Left lobe of liver (tissue), 2 donors: ENCODE measurements at regions not wholly inside any gene's neighbourhood (a gene's known extent, or its start where the extent isn't known, plus 50 kb on each side); places are given as distances from the start of the nearest gene placed in this dataset.

Experiments
- ATAC-seq: fragments of 200-7000 bp; cut with Tn5 transposase; one replicate; pipeline ENCODE4 v1.9.1; 2020; ENCODE audit warnings: mild to moderate bottlenecking, moderate library complexity
- DNase-seq: peaks from one replicate; pipeline ENCODE4 v3.0.0-alpha.2; 2020; ENCODE audit warnings: low spot score
- donor health status: DM: no; HTN: no; CAD: no; lungs with moderate emphysema.
- donor health status: DM: no; HTN: yes; CAD: no.

GRCh38 chr1:56395776-56396175 lies 183.6 kb downstream of the PLPP3 start:
- ATAC-seq (no peak), DNase-seq (no peak)

- DNase-seq (no peak), ATAC-seq (peak; percentile 55)
Observed at GRCh38 chr1:56394298-56394697, 185.1 kb downstream of the PLPP3 start.

GRCh38 chr1:56390934-56391731 lies 188.2 kb downstream of the PLPP3 start:
- DNase-seq (no peak), ATAC-seq (no peak)

- DNase-seq (no peak), ATAC-seq (no peak)
Observed at GRCh38 chr1:56390232-56390867, 189.0 kb downstream of the PLPP3 start.

- ATAC-seq (no peak), DNase-seq (no peak)
Observed at GRCh38 chr1:56389813-56390212, 189.6 kb downstream of the PLPP3 start.

- DNase-seq (no peak), ATAC-seq (no peak)
Observed at GRCh38 chr1:56387071-56387740, 192.2 kb downstream of the PLPP3 start.

GRCh38 chr1:56385314-56385713 lies 194.0 kb downstream of the PLPP3 start:
- no peak for ATAC-seq
- DNase-seq: no peak

GRCh38 chr1:56382929-56383328 lies 196.4 kb downstream of the PLPP3 start:
- DNase-seq (no peak), ATAC-seq (no peak)

- DNase-seq (no peak), ATAC-seq (no peak)
Observed at GRCh38 chr1:56380531-56380930, 198.8 kb downstream of the PLPP3 start.

- ATAC-seq: no peak
- no peak for DNase-seq
Observed at GRCh38 chr1:56378341-56379070, 200.9 kb downstream of the PLPP3 start.

- ATAC-seq (no peak), DNase-seq (no peak)
Observed at GRCh38 chr1:56377431-56377830, 201.9 kb downstream of the PLPP3 start.

GRCh38 chr1:56376188-56376984 lies 203.0 kb downstream of the PLPP3 start:
- ATAC-seq: no peak
- no peak for DNase-seq

- DNase-seq (no peak), ATAC-seq (no peak)
Observed at GRCh38 chr1:56375326-56375804, 204.0 kb downstream of the PLPP3 start.

GRCh38 chr1:56374026-56374974 lies 205.1 kb downstream of the PLPP3 start:
- ATAC-seq (no peak), DNase-seq (no peak)

- DNase-seq (no peak), ATAC-seq (no peak)
Observed at GRCh38 chr1:56370513-56370912, 208.8 kb downstream of the PLPP3 start.

- ATAC-seq (no peak), DNase-seq (no peak)
Observed at GRCh38 chr1:56363007-56363770, 216.2 kb downstream of the PLPP3 start.

- ATAC-seq (no peak), DNase-seq (no peak)
Observed at GRCh38 chr1:56360021-56360420, 219.3 kb downstream of the PLPP3 start.

GRCh38 chr1:56359056-56359455 lies 220.3 kb downstream of the PLPP3 start:
- no peak for DNase-seq
- ATAC-seq: no peak
